Spinal cord (tissue), 9 donors: ENCODE measurements at regions not wholly inside any gene's neighbourhood (a gene's known extent, or its start where the extent isn't known, plus 50 kb on each side); places are given as distances from the start of the nearest gene placed in this dataset.
"Not testable (repeated sequence)": the region's sequence is repeated elsewhere in the genome, so short reads cannot be mapped to it uniquely, and the experiment has no call there.

ENCODE experiments used
- DNase-seq, 6 donors: peaks; one replicate each; pipeline versions ENCODE4 v3.0.0 to v3.0.0-alpha.2; 2013 to 2015; ENCODE audit warnings: low spot score in 6 of 6, low read depth in 4 of 6
- H3K27ac ChIP-seq: one replicate; pipeline ENCODE4 v1.5.1; 2013; ENCODE audit warnings: low read depth, low read length, control low read depth
- H3K27me3 ChIP-seq: one replicate; pipeline ENCODE4 v1.6.1; 2013; ENCODE audit warnings: low read length; ENCODE audit not compliant: control insufficient read depth, insufficient read depth
- H3K36me3 ChIP-seq: one replicate; pipeline ENCODE4 v1.6.1; 2013; ENCODE audit warnings: low read length; ENCODE audit not compliant: control insufficient read depth, insufficient read depth
- H3K4me1 ChIP-seq: one replicate; pipeline ENCODE4 v1.6.1; 2013; ENCODE audit warnings: low read length; ENCODE audit not compliant: control insufficient read depth, insufficient read depth
- H3K4me3 ChIP-seq: one replicate; pipeline ENCODE4 v1.5.1; 2013; ENCODE audit warnings: low read depth, low read length, control low read depth
- H3K9me3 ChIP-seq: one replicate; pipeline ENCODE4 v1.6.1; 2013; ENCODE audit warnings: low read length; ENCODE audit not compliant: control insufficient read depth, insufficient read depth
- WGBS: methylation state at CpG from one replicate; pipeline ENCODE4 v1.1.5; 2013; ENCODE audit warnings: missing lambda C conversion rate; ENCODE audit not compliant: insufficient coverage; 5-methylcytosine and 5-hydroxymethylcytosine counted together
- donor health status: healthy.

GRCh38 chr12:87020071-87020470 is 763.9 kb upstream of the MGAT4C start:
- no peaks in the 10 kb centered on the region for H3K36me3 ChIP-seq
- H3K27me3 ChIP-seq: no peaks in the 10 kb centered on the region
- H3K9me3 ChIP-seq: no peaks in the 10 kb centered on the region
- H3K4me1 ChIP-seq: no peaks in the 10 kb centered on the region
- H3K27ac ChIP-seq: no peak overlapping the region
- no peak overlapping the region for H3K4me3 ChIP-seq
- no peak for DNase-seq
- WGBS: 57% methylated on average over 1 of the region's 1 CpG

- no peak for DNase-seq
- WGBS: no CpG with 5 or more reads among the region's 3 CpGs
- Histone ChIP-seq H3K4me3 (no peak overlapping the region), H3K27ac (no peak overlapping the region), H3K4me1 (no peaks in the 10 kb centered on the region), H3K27me3 (no peaks in the 10 kb centered on the region), H3K9me3 (no peaks in the 10 kb centered on the region), H3K36me3 (no peaks in the 10 kb centered on the region)
Measured at GRCh38 chr12:87015352-87015751, 759.2 kb upstream of the MGAT4C start.

GRCh38 chr12:87008785-87009384 is 752.7 kb upstream of the MGAT4C start:
- Histone ChIP-seq H3K27me3 (no peaks in the 10 kb centered on the region), H3K36me3 (no peaks in the 10 kb centered on the region), H3K4me3 (no peak overlapping the region), H3K4me1 (no peaks in the 10 kb centered on the region), H3K9me3 (no peaks in the 10 kb centered on the region), H3K27ac (no peak overlapping the region)
- 100% methylated on average over 1 of the region's 1 CpG for WGBS
- no peak for DNase-seq

GRCh38 chr12:87001102-87001501 is 744.9 kb upstream of the MGAT4C start:
- no peak for DNase-seq
- Histone ChIP-seq H3K9me3 (no peaks in the 10 kb centered on the region), H3K4me1 (no peaks in the 10 kb centered on the region), H3K27me3 (no peaks in the 10 kb centered on the region), H3K36me3 (no peaks in the 10 kb centered on the region), H3K27ac (no peak overlapping the region), H3K4me3 (no peak overlapping the region)
- no CpG with 5 or more reads among the region's 1 CpG for WGBS

GRCh38 chr12:86985298-86985697 is 729.1 kb upstream of the MGAT4C start:
- DNase-seq: no peak
- Histone ChIP-seq H3K27me3 (no peaks in the 10 kb centered on the region), H3K27ac (no peak overlapping the region), H3K4me1 (no peaks in the 10 kb centered on the region), H3K4me3 (no peak overlapping the region), H3K9me3 (no peaks in the 10 kb centered on the region), H3K36me3 (no peaks in the 10 kb centered on the region)
- 93% methylated on average over 3 of the region's 4 CpGs for WGBS

- not testable (repeated sequence) for DNase-seq, H3K36me3 ChIP-seq, H3K27ac ChIP-seq, H3K4me1 ChIP-seq, H3K4me3 ChIP-seq, H3K9me3 ChIP-seq, H3K27me3 ChIP-seq
- 88% methylated on average over 7 of the region's 7 CpGs for WGBS
Measured at GRCh38 chr12:86970595-86970994, 714.4 kb upstream of the MGAT4C start.

GRCh38 chr12:86959766-86960458 is 703.7 kb upstream of the MGAT4C start:
- Histone ChIP-seq H3K4me1 (no peaks in the 10 kb centered on the region), H3K9me3 (no peaks in the 10 kb centered on the region), H3K27ac (no peak overlapping the region), H3K27me3 (no peaks in the 10 kb centered on the region), H3K36me3 (no peaks in the 10 kb centered on the region), H3K4me3 (no peak overlapping the region)
- WGBS: 92% methylated on average over 3 of the region's 5 CpGs
- no peak for DNase-seq

GRCh38 chr12:86950444-86950843 is 694.3 kb upstream of the MGAT4C start:
- H3K27ac ChIP-seq: no peak overlapping the region
- DNase-seq: peak in 2 of 6 donors; percentile 10 to 42
- no peaks in the 10 kb centered on the region for H3K36me3 ChIP-seq
- no peaks in the 10 kb centered on the region for H3K4me1 ChIP-seq
- H3K4me3 ChIP-seq: no peak overlapping the region
- no peaks in the 10 kb centered on the region for H3K27me3 ChIP-seq
- 0% methylated on average over 1 of the region's 3 CpGs for WGBS
- no peaks in the 10 kb centered on the region for H3K9me3 ChIP-seq

GRCh38 chr12:86950043-86950442 is 693.9 kb upstream of the MGAT4C start:
- no peaks in the 10 kb centered on the region for H3K9me3 ChIP-seq
- WGBS: no CpG with 5 or more reads among the region's 1 CpG
- H3K4me1 ChIP-seq: no peaks in the 10 kb centered on the region
- H3K4me3 ChIP-seq: no peak overlapping the region
- H3K27ac ChIP-seq: no peak overlapping the region
- H3K27me3 ChIP-seq: no peaks in the 10 kb centered on the region
- no peak for DNase-seq
- H3K36me3 ChIP-seq: no peaks in the 10 kb centered on the region

GRCh38 chr12:86948851-86949250 is 692.7 kb upstream of the MGAT4C start:
- no peak overlapping the region for H3K4me3 ChIP-seq
- H3K27me3 ChIP-seq: no peaks in the 10 kb centered on the region
- no peaks in the 10 kb centered on the region for H3K9me3 ChIP-seq
- no peaks in the 10 kb centered on the region for H3K36me3 ChIP-seq
- DNase-seq: no peak
- no CpG with 5 or more reads among the region's 1 CpG for WGBS
- no peaks in the 10 kb centered on the region for H3K4me1 ChIP-seq
- no peak overlapping the region for H3K27ac ChIP-seq
